NB4 (cell line): ENCODE measurements at regions not wholly inside any gene's neighbourhood (a gene's known extent, or its start where the extent isn't known, plus 50 kb on each side); places are given as distances from the start of the nearest gene placed in this dataset.

Experiments
- POLR2A ChIP-seq: IDR thresholded peaks from 2 replicates; pipeline ENCODE4 v1.6.1; 2011; ENCODE audit warnings: mild to moderate bottlenecking; ENCODE audit not compliant: insufficient read length; ENCODE audit errors: extremely low read depth
- TF ChIP-seq, protein P1 (sequence below): IDR thresholded peaks from one replicate; pipeline ENCODE4 v1.5.1; 2012; ENCODE audit warnings: low read depth, low read length
- TF ChIP-seq, protein P2 (sequence below): IDR thresholded peaks from 2 replicates; pipeline ENCODE4 v1.6.1; 2011; ENCODE audit warnings: low read depth, low read length

DNA sequence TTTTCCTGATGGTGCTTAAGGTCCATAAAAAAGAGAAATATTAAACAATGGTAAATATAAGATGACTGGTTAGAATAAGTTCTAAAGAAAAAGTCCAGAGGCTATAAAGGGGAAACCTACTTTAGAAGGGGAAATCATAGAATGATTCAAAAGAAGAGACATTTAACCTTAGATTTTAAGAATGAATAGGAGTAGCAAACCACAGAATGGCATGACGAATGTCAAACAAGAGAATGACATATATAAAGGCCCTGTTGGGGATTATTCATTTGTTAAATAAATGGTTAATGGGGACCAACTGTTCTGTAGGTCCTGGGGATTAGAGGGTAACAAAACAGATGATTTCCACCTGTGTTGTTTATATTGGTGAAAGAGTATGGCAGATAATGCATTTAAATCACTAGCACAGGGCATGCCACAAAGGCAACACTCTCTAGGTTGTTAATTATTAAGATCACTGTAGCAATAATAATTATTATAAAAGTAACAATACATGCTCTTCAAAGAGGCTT, 495.2 kb upstream of the GRIA1 start:
- TF ChIP-seq, protein P1, sequence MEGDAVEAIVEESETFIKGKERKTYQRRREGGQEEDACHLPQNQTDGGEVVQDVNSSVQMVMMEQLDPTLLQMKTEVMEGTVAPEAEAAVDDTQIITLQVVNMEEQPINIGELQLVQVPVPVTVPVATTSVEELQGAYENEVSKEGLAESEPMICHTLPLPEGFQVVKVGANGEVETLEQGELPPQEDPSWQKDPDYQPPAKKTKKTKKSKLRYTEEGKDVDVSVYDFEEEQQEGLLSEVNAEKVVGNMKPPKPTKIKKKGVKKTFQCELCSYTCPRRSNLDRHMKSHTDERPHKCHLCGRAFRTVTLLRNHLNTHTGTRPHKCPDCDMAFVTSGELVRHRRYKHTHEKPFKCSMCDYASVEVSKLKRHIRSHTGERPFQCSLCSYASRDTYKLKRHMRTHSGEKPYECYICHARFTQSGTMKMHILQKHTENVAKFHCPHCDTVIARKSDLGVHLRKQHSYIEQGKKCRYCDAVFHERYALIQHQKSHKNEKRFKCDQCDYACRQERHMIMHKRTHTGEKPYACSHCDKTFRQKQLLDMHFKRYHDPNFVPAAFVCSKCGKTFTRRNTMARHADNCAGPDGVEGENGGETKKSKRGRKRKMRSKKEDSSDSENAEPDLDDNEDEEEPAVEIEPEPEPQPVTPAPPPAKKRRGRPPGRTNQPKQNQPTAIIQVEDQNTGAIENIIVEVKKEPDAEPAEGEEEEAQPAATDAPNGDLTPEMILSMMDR = no peak
- TF ChIP-seq POLR2A = no peak
- TF ChIP-seq, protein P2, sequence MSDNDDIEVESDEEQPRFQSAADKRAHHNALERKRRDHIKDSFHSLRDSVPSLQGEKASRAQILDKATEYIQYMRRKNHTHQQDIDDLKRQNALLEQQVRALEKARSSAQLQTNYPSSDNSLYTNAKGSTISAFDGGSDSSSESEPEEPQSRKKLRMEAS = no peak
